Endodermal cell (in vitro differentiated cells): ENCODE measurements at regions not wholly inside any gene's neighbourhood (a gene's known extent, or its start where the extent isn't known, plus 50 kb on each side); places are given as distances from the start of the nearest gene placed in this dataset.

Source experiments
- DNase-seq: peaks from one replicate; pipeline ENCODE4 v3.0.0-alpha.2; 2017
- H3K27ac ChIP-seq: 2 replicates; pipeline ENCODE4 v1.5.1; 2013; ENCODE audit warnings: mild to moderate bottlenecking, low read depth, low read length, moderate library complexity
- H3K27me3 ChIP-seq: 2 replicates; pipeline ENCODE4 v1.6.1; 2013; ENCODE audit warnings: mild to moderate bottlenecking, low read length, moderate library complexity; ENCODE audit not compliant: insufficient read depth, control insufficient read depth, poor library complexity, severe bottlenecking
- H3K36me3 ChIP-seq: 2 replicates; pipeline ENCODE4 v1.7.0; 2013; ENCODE audit warnings: mild to moderate bottlenecking, low read length, moderate library complexity; ENCODE audit not compliant: control insufficient read depth, insufficient read depth
- H3K4me1 ChIP-seq: one replicate; pipeline ENCODE4 v1.7.0; 2013; ENCODE audit warnings: low read length; ENCODE audit not compliant: control insufficient read depth, insufficient read depth
- H3K4me3 ChIP-seq: 2 replicates; pipeline ENCODE4 v1.5.1; 2013; ENCODE audit warnings: mild to moderate bottlenecking, low read length, moderate library complexity
- H3K9ac ChIP-seq: 2 replicates; pipeline ENCODE4 v1.6.1; 2013; ENCODE audit warnings: mild to moderate bottlenecking, low read length, moderate library complexity; ENCODE audit not compliant: poor library complexity, severe bottlenecking; ENCODE audit errors: extremely low read depth
- H3K9me3 ChIP-seq: 2 replicates; pipeline ENCODE4 v1.6.1; 2013; ENCODE audit warnings: mild to moderate bottlenecking, low read length, moderate library complexity; ENCODE audit not compliant: control insufficient read depth
- H3K27ac Mint-ChIP-seq: 2 replicates; pipeline ENCODE4 v1.8.0; 2020; ENCODE audit warnings: mixed read lengths
- H3K27me3 Mint-ChIP-seq: 2 replicates; pipeline ENCODE4 v1.8.0; 2021; ENCODE audit warnings: mild to moderate bottlenecking, mixed read lengths; ENCODE audit not compliant: insufficient read depth
- H3K36me3 Mint-ChIP-seq: 2 replicates; pipeline ENCODE4 v1.8.0; 2020; ENCODE audit warnings: low read depth, mixed read lengths
- H3K4me1 Mint-ChIP-seq: 2 replicates; pipeline ENCODE4 v1.8.0; 2020; ENCODE audit warnings: mixed read lengths
- H3K4me3 Mint-ChIP-seq: 2 replicates; pipeline ENCODE4 v1.8.0; 2020; ENCODE audit warnings: mild to moderate bottlenecking, moderate library complexity, mixed read lengths
- H3K9me3 Mint-ChIP-seq: 2 replicates; pipeline ENCODE4 v1.8.0; 2020; ENCODE audit warnings: mild to moderate bottlenecking, mixed read lengths
- WGBS, 2 experiments: methylation state at CpG; one replicate each; pipeline versions ENCODE4 v1.1.5 to v1.1.7; 2013; ENCODE audit warnings: missing lambda C conversion rate in 2 of 2, mixed read lengths in 1 of 2; ENCODE audit not compliant: insufficient coverage in 1 of 2, insufficient read length in 1 of 2; 5-methylcytosine and 5-hydroxymethylcytosine counted together
- TF ChIP-seq, protein P1 (sequence below): fragments of 200-600 bp; sonication (generic); conservative IDR thresholded peaks from 2 replicates; pipeline ENCODE4 v1.5.0; 2021; ENCODE audit warnings: antibody characterized with exemption, mild to moderate bottlenecking

GRCh38 chr3:78148986-78149717, 1109.3 kb downstream of the ROBO2 start:
- no peak overlapping the region for H3K27ac Mint-ChIP-seq
- Histone ChIP-seq H3K27ac (no peak overlapping the region), H3K9ac (no peak overlapping the region), H3K4me3 (no peak overlapping the region), H3K9me3 (no peaks in the 10 kb centered on the region), H3K4me1 (no peaks in the 10 kb centered on the region), H3K36me3 (no peaks in the 10 kb centered on the region), H3K27me3 (no peaks in the 10 kb centered on the region)
- peaks cover 12% of the 10 kb centered on the region for H3K4me1 Mint-ChIP-seq
- peaks cover 5% of the 10 kb centered on the region for H3K9me3 Mint-ChIP-seq
- WGBS, 2 experiments: 100% methylated on average over 1 of the region's 2 CpGs; no CpG with 5 or more reads in 1 of the 2 experiments
- TF ChIP-seq, protein P1, sequence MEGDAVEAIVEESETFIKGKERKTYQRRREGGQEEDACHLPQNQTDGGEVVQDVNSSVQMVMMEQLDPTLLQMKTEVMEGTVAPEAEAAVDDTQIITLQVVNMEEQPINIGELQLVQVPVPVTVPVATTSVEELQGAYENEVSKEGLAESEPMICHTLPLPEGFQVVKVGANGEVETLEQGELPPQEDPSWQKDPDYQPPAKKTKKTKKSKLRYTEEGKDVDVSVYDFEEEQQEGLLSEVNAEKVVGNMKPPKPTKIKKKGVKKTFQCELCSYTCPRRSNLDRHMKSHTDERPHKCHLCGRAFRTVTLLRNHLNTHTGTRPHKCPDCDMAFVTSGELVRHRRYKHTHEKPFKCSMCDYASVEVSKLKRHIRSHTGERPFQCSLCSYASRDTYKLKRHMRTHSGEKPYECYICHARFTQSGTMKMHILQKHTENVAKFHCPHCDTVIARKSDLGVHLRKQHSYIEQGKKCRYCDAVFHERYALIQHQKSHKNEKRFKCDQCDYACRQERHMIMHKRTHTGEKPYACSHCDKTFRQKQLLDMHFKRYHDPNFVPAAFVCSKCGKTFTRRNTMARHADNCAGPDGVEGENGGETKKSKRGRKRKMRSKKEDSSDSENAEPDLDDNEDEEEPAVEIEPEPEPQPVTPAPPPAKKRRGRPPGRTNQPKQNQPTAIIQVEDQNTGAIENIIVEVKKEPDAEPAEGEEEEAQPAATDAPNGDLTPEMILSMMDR: no peak
- no peak overlapping the region for H3K4me3 Mint-ChIP-seq
- no peak for DNase-seq
- no peaks in the 10 kb centered on the region for H3K27me3 Mint-ChIP-seq
- H3K36me3 Mint-ChIP-seq: no peaks in the 10 kb centered on the region

- H3K36me3 Mint-ChIP-seq: no peaks in the 10 kb centered on the region
- Histone ChIP-seq H3K9ac (no peak overlapping the region), H3K27ac (no peak overlapping the region), H3K9me3 (no peaks in the 10 kb centered on the region), H3K27me3 (no peaks in the 10 kb centered on the region), H3K4me3 (no peak overlapping the region), H3K36me3 (no peaks in the 10 kb centered on the region), H3K4me1 (no peaks in the 10 kb centered on the region)
- H3K27me3 Mint-ChIP-seq: no peaks in the 10 kb centered on the region
- 95 to 97% methylated on average over 4 of the region's 4 CpGs for WGBS, 2 experiments
- no peak for DNase-seq
- no peak overlapping the region for H3K4me3 Mint-ChIP-seq
- peaks cover 12% of the 10 kb centered on the region for H3K4me1 Mint-ChIP-seq
- H3K27ac Mint-ChIP-seq: no peak overlapping the region
- TF ChIP-seq, protein P1: no peak
- peaks cover 7% of the 10 kb centered on the region for H3K9me3 Mint-ChIP-seq
Observed at GRCh38 chr3:78153973-78154372, 1114.1 kb downstream of the ROBO2 start.

- Histone ChIP-seq H3K27ac (no peak overlapping the region), H3K4me1 (no peaks in the 10 kb centered on the region), H3K27me3 (no peaks in the 10 kb centered on the region), H3K4me3 (no peak overlapping the region), H3K9ac (no peak overlapping the region), H3K36me3 (no peaks in the 10 kb centered on the region), H3K9me3 (no peaks in the 10 kb centered on the region)
- TF ChIP-seq, protein P1: no peak
- Mint-ChIP-seq H3K4me3 (no peak overlapping the region), H3K4me1 (peaks cover 12% of the 10 kb centered on the region), H3K27me3 (no peaks in the 10 kb centered on the region), H3K27ac (no peak overlapping the region), H3K36me3 (no peaks in the 10 kb centered on the region), H3K9me3 (peaks cover 7% of the 10 kb centered on the region)
- DNase-seq: no peak
- WGBS, 2 experiments: 91 to 100% methylated on average over 2 to 3 of the region's 3 CpGs
Observed at GRCh38 chr3:78154521-78155186, 1114.8 kb downstream of the ROBO2 start.
